ENCODE measurements at regions not wholly inside any gene's neighbourhood (a gene's known extent, or its start where the extent isn't known, plus 50 kb on each side); places are given as distances from the start of the nearest gene placed in this dataset.

DNA sequence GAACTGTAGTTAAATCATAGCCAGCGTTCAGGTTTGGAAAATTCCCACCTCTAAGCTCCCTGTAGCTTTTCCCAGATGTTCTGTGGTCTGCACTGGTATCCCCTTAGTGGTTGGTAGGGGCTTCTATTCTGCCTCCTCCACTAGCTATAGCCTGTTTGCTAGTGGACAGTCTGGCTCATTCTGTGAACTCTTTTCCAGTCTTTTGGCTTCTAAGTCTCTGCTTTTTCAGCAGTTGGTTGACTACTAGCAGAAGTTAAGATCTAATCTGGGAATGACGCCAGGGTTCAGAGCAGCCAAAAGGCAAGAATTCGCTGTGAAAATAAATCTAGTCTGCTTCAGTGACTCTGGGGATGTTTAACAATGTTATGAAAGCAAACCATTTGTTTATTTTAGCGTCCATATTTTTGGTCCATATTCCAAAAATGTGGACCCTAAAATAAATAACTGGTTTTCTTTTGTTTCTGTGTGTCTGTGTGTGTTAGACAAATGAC lies 73.7 kb upstream of the WDR72 start:
- FAIRE-seq (no peak), DNase-seq (ENCODE audit: low read depth, low spot score) (no peak)
- Histone ChIP-seq H3K27me3 (ENCODE audit: control insufficient read depth in 2 of 2, insufficient read depth in 2 of 2, low read length in 2 of 2) (no peaks in the 10 kb centered on the region), H3K9me3 (replicated peaks; ENCODE audit: control insufficient read depth, insufficient read depth, low read length) (no peaks in the 10 kb centered on the region), H3K9me1 (replicated peaks; ENCODE audit: control insufficient read depth, extremely low read depth, insufficient read depth, low read length) (no peaks in the 10 kb centered on the region), H3K36me3 (ENCODE audit: control insufficient read depth in 2 of 2, extremely low read depth in 1 of 2, insufficient read depth in 2 of 2, low read length in 2 of 2) (no peaks in the 10 kb centered on the region), H3K4me2 (ENCODE audit: insufficient read depth, low read length) (no peak overlapping the region), H3K79me2 (ENCODE audit: control insufficient read depth, insufficient read depth, low read length) (no peaks in the 10 kb centered on the region), H3K4me3 (replicated peaks in 1 of 3; ENCODE audit: insufficient read depth in 1 of 3, low read depth in 1 of 3, low read length in 3 of 3) (no peak overlapping the region), H2AFZ (ENCODE audit: low read depth, low read length) (no peak overlapping the region), H3K27ac (ENCODE audit: insufficient read depth, low read depth, low read length) (no peak overlapping the region), H4K20me1 (replicated peaks; ENCODE audit: control insufficient read depth, extremely low read depth, insufficient read depth, low read length) (no peaks in the 10 kb centered on the region), H3K4me1 (ENCODE audit: control insufficient read depth, extremely low read depth, insufficient read depth, low read length) (no peaks in the 10 kb centered on the region), H3K9ac (replicated peaks; ENCODE audit: extremely low read depth, insufficient read depth, low read length) (no peak overlapping the region)
- ChIA-PET POLR2A (no interaction called here), CTCF (no interaction called here)
- TF ChIP-seq EZH2 (IDR thresholded peaks at IDR 0.05; ENCODE audit: borderline replicate concordance, low read depth, low read length, severe bottlenecking) (no peak), MYC (IDR thresholded peaks at IDR 0.05; ENCODE audit: low read depth, low read length) (no peak), POLR2AphosphoS5 (IDR thresholded peaks at IDR 0.05; ENCODE audit: insufficient read depth, low read depth, low read length) (no peak)
- no TSS peak for BruUV-seq (replicated peaks)
- dilution Hi-C loops (cut with MboI; ENCODE audit: extremely low pct_ligation_motif_present, low sequenced_read_pairs) (no loop called here), intact Hi-C loops (cut with micrococcal nuclease) (no loop called here)

DNA sequence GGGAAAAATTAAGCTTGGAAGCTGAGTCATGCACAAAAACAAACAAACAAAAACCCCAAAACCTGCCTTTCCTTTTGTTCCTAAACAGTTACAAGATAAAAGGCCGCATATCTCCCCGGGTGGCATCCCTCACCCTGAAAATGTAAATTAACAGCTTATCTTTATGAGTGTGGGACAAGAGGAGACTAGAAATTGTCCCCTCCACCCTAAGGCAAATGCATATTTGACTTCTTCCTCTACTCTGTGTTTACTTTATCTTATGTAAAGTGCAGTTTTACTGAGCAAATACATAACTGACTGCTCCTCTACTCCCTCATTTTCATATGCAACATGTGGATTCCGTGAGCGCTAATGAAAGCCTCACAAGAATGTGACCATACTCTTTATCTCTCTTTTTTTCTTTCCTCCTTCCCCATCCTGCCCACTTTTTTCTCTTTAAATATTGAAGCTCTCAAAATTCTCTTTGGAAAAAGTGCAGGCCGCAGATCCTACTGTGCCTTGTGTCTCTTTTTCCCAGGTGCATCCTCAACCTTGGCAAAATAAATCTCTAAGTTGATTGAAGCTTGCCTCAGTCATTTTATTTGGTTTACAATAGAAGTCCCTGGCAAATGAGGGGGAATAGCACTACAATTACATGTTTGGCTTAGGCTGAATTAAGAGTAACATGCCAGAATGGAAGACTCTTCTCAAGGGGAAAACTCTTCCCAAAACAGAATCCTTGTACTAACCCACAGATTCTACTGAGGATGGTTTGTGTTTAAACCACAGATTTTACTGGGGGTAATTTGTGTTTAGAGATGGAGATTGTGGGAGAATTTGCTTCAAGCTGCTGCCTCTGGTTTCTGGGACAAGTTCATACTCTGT lies 72.7 kb upstream of the WDR72 start:
- dilution Hi-C loops (cut with MboI; ENCODE audit: extremely low pct_ligation_motif_present, low sequenced_read_pairs) (no loop called here), intact Hi-C loops (cut with micrococcal nuclease) (no loop called here)
- H3K79me2 ChIP-seq (ENCODE audit: control insufficient read depth, insufficient read depth, low read length) = no peaks in the 10 kb centered on the region
- H3K9me1 ChIP-seq (replicated peaks; ENCODE audit: control insufficient read depth, extremely low read depth, insufficient read depth, low read length) = no peaks in the 10 kb centered on the region
- no peak overlapping the region for H2AFZ ChIP-seq (ENCODE audit: low read depth, low read length)
- no peaks in the 10 kb centered on the region for H3K36me3 ChIP-seq (ENCODE audit: control insufficient read depth in 2 of 2, extremely low read depth in 1 of 2, insufficient read depth in 2 of 2, low read length in 2 of 2)
- POLR2A ChIA-PET = no interaction called here
- BruUV-seq (replicated peaks) = no TSS peak
- no peak for DNase-seq (ENCODE audit: low read depth, low spot score)
- H3K4me2 ChIP-seq (ENCODE audit: insufficient read depth, low read length) = no peak overlapping the region
- FAIRE-seq = no peak
- no peaks in the 10 kb centered on the region for H3K9me3 ChIP-seq (replicated peaks; ENCODE audit: control insufficient read depth, insufficient read depth, low read length)
- TF ChIP-seq JUN (IDR thresholded peaks at IDR 0.05; ENCODE audit: borderline replicate concordance, insufficient read depth, insufficient read length, low read depth) = no peak
- TF ChIP-seq, protein P1, sequence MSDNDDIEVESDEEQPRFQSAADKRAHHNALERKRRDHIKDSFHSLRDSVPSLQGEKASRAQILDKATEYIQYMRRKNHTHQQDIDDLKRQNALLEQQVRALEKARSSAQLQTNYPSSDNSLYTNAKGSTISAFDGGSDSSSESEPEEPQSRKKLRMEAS (IDR thresholded peaks at IDR 0.05; ENCODE audit: insufficient read depth, insufficient read length) = no peak
- no peak for TF ChIP-seq POLR2A (IDR thresholded peaks at IDR 0.05; ENCODE audit: low read depth, low read length)
- TF ChIP-seq POLR2AphosphoS5 (IDR thresholded peaks at IDR 0.05; ENCODE audit: insufficient read depth, low read depth, low read length) = no peak
- no peak for TF ChIP-seq MYC (IDR thresholded peaks at IDR 0.05; ENCODE audit: low read depth, low read length)
- TF ChIP-seq EZH2 (IDR thresholded peaks at IDR 0.05; ENCODE audit: borderline replicate concordance, low read depth, low read length, severe bottlenecking) = no peak
- no peak for TF ChIP-seq GATA2 (IDR thresholded peaks at IDR 0.05; ENCODE audit: insufficient read depth, insufficient read length, low read depth, low read length)
- no peak for TF ChIP-seq FOS (IDR thresholded peaks at IDR 0.05; ENCODE audit: borderline replicate concordance, insufficient read depth, low read length)
- TF ChIP-seq, protein P2, sequence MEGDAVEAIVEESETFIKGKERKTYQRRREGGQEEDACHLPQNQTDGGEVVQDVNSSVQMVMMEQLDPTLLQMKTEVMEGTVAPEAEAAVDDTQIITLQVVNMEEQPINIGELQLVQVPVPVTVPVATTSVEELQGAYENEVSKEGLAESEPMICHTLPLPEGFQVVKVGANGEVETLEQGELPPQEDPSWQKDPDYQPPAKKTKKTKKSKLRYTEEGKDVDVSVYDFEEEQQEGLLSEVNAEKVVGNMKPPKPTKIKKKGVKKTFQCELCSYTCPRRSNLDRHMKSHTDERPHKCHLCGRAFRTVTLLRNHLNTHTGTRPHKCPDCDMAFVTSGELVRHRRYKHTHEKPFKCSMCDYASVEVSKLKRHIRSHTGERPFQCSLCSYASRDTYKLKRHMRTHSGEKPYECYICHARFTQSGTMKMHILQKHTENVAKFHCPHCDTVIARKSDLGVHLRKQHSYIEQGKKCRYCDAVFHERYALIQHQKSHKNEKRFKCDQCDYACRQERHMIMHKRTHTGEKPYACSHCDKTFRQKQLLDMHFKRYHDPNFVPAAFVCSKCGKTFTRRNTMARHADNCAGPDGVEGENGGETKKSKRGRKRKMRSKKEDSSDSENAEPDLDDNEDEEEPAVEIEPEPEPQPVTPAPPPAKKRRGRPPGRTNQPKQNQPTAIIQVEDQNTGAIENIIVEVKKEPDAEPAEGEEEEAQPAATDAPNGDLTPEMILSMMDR (IDR thresholded peaks at IDR 0.05; ENCODE audit: extremely low read depth in 1 of 2, insufficient read depth in 1 of 2, low read depth in 1 of 2, low read length in 2 of 2) = no peak
- H3K4me1 ChIP-seq (ENCODE audit: control insufficient read depth, extremely low read depth, insufficient read depth, low read length) = no peaks in the 10 kb centered on the region
- no peaks in the 10 kb centered on the region for H4K20me1 ChIP-seq (replicated peaks; ENCODE audit: control insufficient read depth, extremely low read depth, insufficient read depth, low read length)
- H3K27ac ChIP-seq (ENCODE audit: insufficient read depth, low read depth, low read length) = no peak overlapping the region
- H3K27me3 ChIP-seq (ENCODE audit: control insufficient read depth in 2 of 2, insufficient read depth in 2 of 2, low read length in 2 of 2) = no peaks in the 10 kb centered on the region
- H3K9ac ChIP-seq (replicated peaks; ENCODE audit: extremely low read depth, insufficient read depth, low read length) = no peak overlapping the region
- H3K4me3 ChIP-seq (replicated peaks in 1 of 3; ENCODE audit: insufficient read depth in 1 of 3, low read depth in 1 of 3, low read length in 3 of 3) = no peak overlapping the region
- CTCF ChIA-PET = no interaction called here
